Hematopoietic multipotent progenitor cell (in vitro differentiated cells): ENCODE measurements at regions not wholly inside any gene's neighbourhood (a gene's known extent, or its start where the extent isn't known, plus 50 kb on each side); places are given as distances from the start of the nearest gene placed in this dataset.
"Not testable (repeated sequence)": the region's sequence is repeated elsewhere in the genome, so short reads cannot be mapped to it uniquely, and the experiment has no call there.

Experiments
- DNase-seq, 3 donors: peaks; one replicate each; pipeline ENCODE4 v3.0.0-alpha.2; 2011 to 2015; ENCODE audit warnings: low read depth in 2 of 3, low spot score in 2 of 3

DNA sequence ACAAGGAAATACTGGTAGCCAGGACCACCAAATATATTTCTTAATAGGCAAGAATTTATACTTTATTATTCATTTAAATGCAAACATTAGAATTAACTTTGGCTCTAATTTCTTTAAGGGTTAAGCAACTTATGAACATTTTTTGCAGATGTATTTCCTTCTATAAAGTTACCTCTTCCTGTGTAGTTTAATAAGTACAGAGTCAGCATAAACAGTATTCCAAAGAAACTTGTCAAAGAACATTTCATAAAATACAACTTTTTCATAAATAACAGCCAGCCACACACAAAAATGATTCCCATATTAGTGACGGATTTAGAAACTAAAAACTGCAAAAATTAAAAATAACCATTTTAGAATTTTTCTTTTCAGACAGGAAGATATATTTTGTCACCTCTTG lies 723.2 kb downstream of the KCNJ2 start:
- DNase-seq = no peak

GRCh38 chr17:70896843-70897242 lies 727.5 kb downstream of the KCNJ2 start:
- DNase-seq = no peak

- no peak for DNase-seq
Measured at GRCh38 chr17:70897446-70897845, 728.1 kb downstream of the KCNJ2 start.

DNA sequence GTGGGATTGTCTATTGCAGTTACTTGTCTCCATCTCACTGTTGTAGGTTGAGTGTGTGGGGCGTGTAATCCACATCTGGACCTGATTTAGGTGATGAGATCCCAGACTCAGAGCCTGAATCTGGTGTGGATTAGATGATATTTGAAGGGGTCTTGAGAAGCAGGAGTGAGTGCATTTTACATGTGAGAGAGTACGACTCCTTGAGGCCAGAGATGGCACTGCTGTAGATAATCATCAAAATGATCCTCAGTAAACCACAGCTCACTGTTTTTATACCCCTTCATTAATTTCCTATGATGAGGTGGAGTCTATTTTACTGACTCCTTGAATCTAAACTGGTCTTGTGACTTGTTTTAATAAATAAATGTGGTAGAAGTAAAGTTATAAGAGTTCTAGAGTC lies 732.5 kb downstream of the KCNJ2 start:
- DNase-seq = no peak

GRCh38 chr17:70905796-70906195 lies 736.5 kb downstream of the KCNJ2 start:
- DNase-seq = peak in 2 of 3 donors; percentile 5 to 34

GRCh38 chr17:70906808-70907207 lies 737.5 kb downstream of the KCNJ2 start:
- no peak for DNase-seq

DNA sequence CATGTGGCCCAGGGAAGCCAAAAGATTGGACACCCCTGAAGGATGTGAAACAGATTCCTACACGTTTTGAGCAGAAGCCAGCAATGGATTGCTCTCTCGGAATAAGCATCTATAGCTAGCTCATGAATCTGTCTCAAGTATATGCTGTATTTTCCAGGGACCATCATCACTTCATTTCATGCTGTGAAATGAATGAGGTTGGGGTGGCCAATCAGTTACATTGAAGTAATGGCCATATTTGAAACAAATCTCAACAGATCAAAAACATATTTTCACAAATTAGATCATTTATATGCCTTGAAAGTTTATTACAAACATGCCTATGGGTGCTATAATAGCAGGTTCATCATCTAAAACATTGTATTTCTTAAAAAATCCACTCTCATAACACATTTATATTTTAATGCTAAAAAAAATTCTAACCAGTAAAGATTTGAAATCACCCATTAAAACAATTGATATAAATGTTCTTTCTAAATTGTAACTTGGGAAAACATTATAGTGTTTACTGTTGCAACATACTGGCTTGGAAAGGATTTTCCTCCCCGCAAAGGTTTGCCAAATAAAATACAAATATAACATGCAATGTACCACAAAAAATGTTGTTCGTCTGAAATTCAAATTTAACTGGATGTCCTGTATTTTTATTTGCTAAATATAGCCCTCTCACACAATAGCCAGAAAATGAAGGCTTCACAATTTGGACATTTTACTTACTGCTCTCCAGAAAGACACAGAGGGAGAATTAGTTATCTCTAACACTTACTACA lies 743.6 kb downstream of the KCNJ2 start:
- no peak for DNase-seq

- no peak for DNase-seq
Measured at GRCh38 chr17:70916469-70916868, 747.1 kb downstream of the KCNJ2 start.

GRCh38 chr17:70919241-70919640 lies 749.9 kb downstream of the KCNJ2 start:
- DNase-seq = no peak

- no peak for DNase-seq
Measured at GRCh38 chr17:70920416-70920815, 751.1 kb downstream of the KCNJ2 start.

GRCh38 chr17:70922268-70922667 lies 752.9 kb downstream of the KCNJ2 start:
- DNase-seq = no peak

- no peak for DNase-seq
Measured at GRCh38 chr17:70924776-70925175, 755.4 kb downstream of the KCNJ2 start.

DNA sequence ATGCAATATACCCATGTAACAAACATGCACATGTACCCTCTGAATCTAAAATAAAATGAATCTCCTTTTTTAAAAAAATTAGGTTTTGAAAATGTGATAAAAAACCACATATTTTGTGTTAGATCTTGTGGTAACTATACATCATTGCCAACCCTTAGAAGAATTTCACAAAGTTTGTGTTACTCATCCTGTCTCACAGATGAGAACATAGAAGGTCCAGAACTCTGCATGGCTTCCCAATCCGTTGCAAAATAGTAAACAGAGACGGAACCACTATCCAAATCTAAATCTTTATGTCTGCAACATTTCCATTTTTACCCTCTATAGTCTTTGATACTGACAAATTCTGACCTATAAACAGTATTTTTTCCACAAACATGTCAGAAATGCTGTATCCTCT lies 759.9 kb downstream of the KCNJ2 start:
- no peak for DNase-seq

DNA sequence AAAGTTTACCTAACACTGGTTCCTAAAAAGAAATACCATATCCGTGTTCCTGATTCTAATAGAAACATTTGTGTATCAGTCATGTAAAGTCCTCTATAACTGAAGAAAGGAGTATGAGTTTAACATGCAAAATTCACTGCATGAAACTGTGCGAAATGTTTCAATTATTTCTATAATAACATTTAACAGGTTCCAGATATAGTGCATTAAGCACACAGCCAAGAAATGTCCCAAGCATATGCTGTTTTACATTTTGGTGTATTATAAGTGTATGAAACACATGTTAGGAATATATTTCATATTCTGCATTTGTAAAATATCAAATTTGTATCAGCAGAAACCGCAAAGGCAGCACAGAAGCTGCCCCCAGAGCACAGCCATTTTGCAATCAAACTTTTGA lies 764.9 kb downstream of the KCNJ2 start:
- no peak for DNase-seq

DNA sequence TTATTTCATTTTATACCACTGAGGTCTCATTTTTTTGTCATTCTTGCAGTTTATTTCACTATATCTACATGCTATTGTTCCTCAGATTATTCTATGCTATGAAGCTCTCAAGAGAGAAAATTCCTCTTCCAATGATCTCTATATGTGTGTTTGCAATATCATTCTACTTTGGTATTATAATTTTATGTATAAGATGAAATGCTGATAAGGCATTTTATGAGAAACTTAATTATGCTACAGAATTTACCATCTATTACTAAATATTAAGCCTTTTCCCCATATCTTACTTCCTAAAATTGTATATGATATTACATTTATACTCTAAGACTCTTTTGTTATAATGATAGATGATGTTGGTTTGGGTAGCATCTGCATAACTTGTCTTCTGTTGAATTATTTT lies 765.5 kb downstream of the KCNJ2 start:
- DNase-seq = no peak

- no peak for DNase-seq
Measured at GRCh38 chr17:70936724-70937123, 767.4 kb downstream of the KCNJ2 start.

- no peak for DNase-seq
Measured at GRCh38 chr17:70938336-70938735, 769.0 kb downstream of the KCNJ2 start.

DNA sequence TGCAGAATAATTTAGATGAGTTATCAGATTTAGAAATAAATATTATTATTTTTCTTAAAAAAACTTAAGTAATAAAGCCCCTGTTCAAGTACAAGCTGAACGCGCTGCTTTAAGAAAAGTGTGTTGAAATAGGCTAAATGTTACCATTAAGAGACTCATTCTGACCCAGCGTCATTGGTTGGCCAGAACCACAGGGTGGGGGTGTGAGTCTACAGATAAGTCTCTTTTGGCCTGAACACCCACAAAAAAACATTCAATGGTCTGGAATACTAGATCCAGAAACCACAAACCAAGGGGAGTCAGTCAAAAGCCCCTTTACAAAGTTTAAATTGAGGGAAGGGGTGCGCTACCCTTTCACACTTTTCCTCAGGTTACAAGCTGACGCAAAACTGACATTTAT lies 776.1 kb downstream of the KCNJ2 start:
- DNase-seq = no peak

- no peak for DNase-seq
Measured at GRCh38 chr17:70947215-70947614, 777.9 kb downstream of the KCNJ2 start.

GRCh38 chr17:70947636-70948565 lies 778.6 kb downstream of the KCNJ2 start:
- DNase-seq = no peak

GRCh38 chr17:70953140-70953539 lies 783.8 kb downstream of the KCNJ2 start:
- DNase-seq = not testable (repeated sequence)

DNA sequence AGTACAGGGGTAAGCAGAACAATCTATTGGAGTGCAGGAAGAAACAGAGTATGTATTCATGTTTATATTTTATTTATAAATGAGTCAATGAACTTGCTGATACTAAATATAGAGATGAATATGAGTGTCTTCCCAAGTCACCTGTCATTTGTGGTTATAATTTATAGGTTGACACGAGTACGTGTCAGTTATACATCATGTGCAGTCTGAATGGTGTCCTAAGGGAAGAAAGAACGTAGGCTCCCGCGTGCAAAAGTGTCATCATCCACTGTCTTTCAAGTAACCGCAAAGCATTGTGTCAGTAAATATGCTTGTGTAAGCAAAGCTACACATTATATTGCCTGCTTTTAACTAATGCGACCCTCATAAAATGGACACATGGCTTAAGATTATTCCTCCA lies 786.1 kb downstream of the KCNJ2 start:
- no peak for DNase-seq
